HepG2 (cell line): ENCODE measurements at regions not wholly inside any gene's neighbourhood (a gene's known extent, or its start where the extent isn't known, plus 50 kb on each side); places are given as distances from the start of the nearest gene placed in this dataset.

ENCODE experiments used
- ATAC-seq: fragments of 200-7000 bp; cut with Tn5 transposase; 3 replicates; pipeline ENCODE4 v1.9.1; 2020; ENCODE audit warnings: mild to moderate bottlenecking, moderate library complexity
- BruUV-seq: library from RNA; stranded (reverse); fragments of 400-500 nt; replicated peaks from 2 replicates; lab custom pipeline; 2021; lab: Mats Ljungman, UMichigan
- CTCF ChIA-PET: fragments of 300-600 bp; formaldehyde crosslinking; extraction: SDS; loops from one replicate; lab custom pipeline; 2021; ENCODE audit warnings: low total read pairs, inconsistent platforms, low intra/inter-chr PET ratio; lab: Yijun Ruan, JAX
- POLR2A ChIA-PET: fragments of 350-600 bp; sonication (Branson Sonifier 250); formaldehyde crosslinking; loops from one replicate; lab custom pipeline; 2020; ENCODE audit warnings: antibody characterized with exemption, inconsistent platforms; lab: Yijun Ruan, JAX
- DNase-seq: peaks from one replicate; pipeline ENCODE4 v3.0.0-alpha.2; 2015; ENCODE audit warnings: low spot score
- FAIRE-seq: peaks from 3 replicates; lab custom pipeline; 2011; peaks lifted over from hg19 to GRCh38; lab: Jason Lieb, UNC
- H2AFZ ChIP-seq: one replicate; pipeline ENCODE4 v1.6.1; 2011; ENCODE audit warnings: low read length, inconsistent platforms
- H3K27ac ChIP-seq: fragments of 300-600 bp; 3 replicates; pipeline ENCODE4 v1.8.0; 2011; ENCODE audit warnings: mixed run types, mild to moderate bottlenecking, mixed read lengths, low read length, inconsistent platforms; ENCODE audit not compliant: insufficient read depth; ENCODE audit errors: extremely low read length
- H3K27me3 ChIP-seq, 2 experiments: fragments of 200-600 bp in 1 of 2; 2 replicates in 1 of 2; 3 replicates in 1 of 2; pipeline versions ENCODE4 v1.6.0 to v1.8.0; 2011; ENCODE audit warnings: low read length in 2 of 2, mild to moderate bottlenecking in 2 of 2, moderate library complexity in 2 of 2, inconsistent platforms in 1 of 2; ENCODE audit not compliant: insufficient read depth in 2 of 2, control insufficient read depth in 1 of 2
- H3K36me3 ChIP-seq, 2 experiments: fragments of 200-600 bp in 1 of 2; replicated peaks in 1 of 2; 2 replicates in 1 of 2; 3 replicates in 1 of 2; pipeline versions ENCODE4 v1.5.1 to v1.8.0; 2011; ENCODE audit warnings: low read length in 2 of 2, inconsistent platforms in 1 of 2; ENCODE audit not compliant: insufficient read depth in 2 of 2, control insufficient read depth in 1 of 2
- H3K4me1 ChIP-seq: 2 replicates; pipeline ENCODE4 v1.5.1; 2012; ENCODE audit warnings: low read length, inconsistent platforms; ENCODE audit not compliant: insufficient read depth
- H3K4me2 ChIP-seq: 2 replicates; pipeline ENCODE4 v1.6.0; 2011; ENCODE audit warnings: low read depth, low read length, inconsistent platforms
- H3K4me3 ChIP-seq, 3 experiments: fragments of 200-600 bp in 1 of 3; sonication (generic), shearing (Covaris generic) in 1 of 3; replicated peaks in 1 of 3; 2 replicates each; pipeline ENCODE4 v1.5.1; 2011 to 2016; ENCODE audit warnings: low read length in 3 of 3, inconsistent platforms in 2 of 3, low read depth in 2 of 3, mild to moderate bottlenecking in 2 of 3, control low read depth in 1 of 3, mixed read lengths in 1 of 3; ENCODE audit not compliant: insufficient read depth in 1 of 3
- H3K79me2 ChIP-seq: one replicate; pipeline ENCODE4 v1.6.1; 2011; ENCODE audit warnings: low read length, inconsistent platforms; ENCODE audit not compliant: insufficient read depth
- H3K9ac ChIP-seq: 2 replicates; pipeline ENCODE4 v1.6.0; 2011; ENCODE audit warnings: mild to moderate bottlenecking, low read depth, low read length, inconsistent platforms; ENCODE audit not compliant: insufficient read depth
- H3K9me3 ChIP-seq: 2 replicates; pipeline ENCODE4 v1.5.1; 2012; ENCODE audit warnings: mild to moderate bottlenecking, low read length
- H4K20me1 ChIP-seq: 2 replicates; pipeline ENCODE4 v1.6.0; 2011; ENCODE audit warnings: inconsistent platforms, mild to moderate bottlenecking, low read length, moderate library complexity; ENCODE audit not compliant: insufficient read depth
- ATM ChIP-seq: fragments of 450-650 bp; IDR thresholded peaks from 2 replicates; pipeline ENCODE4 v1.7.1; 2017; ENCODE audit warnings: mild to moderate bottlenecking, borderline replicate concordance
- BCLAF1 ChIP-seq: fragments of 450-650 bp; IDR thresholded peaks from 2 replicates; pipeline ENCODE4 v1.6.1; 2017; ENCODE audit warnings: mild to moderate bottlenecking
- HDAC2 ChIP-seq: sonication (generic); formaldehyde crosslinking; IDR thresholded peaks from 2 replicates; pipeline ENCODE4 v1.4.0; 2020; ENCODE audit warnings: missing genetic modification reagents
- LCORL ChIP-seq, 2 experiments: fragments of 450-650 bp in 1 of 2; sonication (generic) in 1 of 2; formaldehyde crosslinking in 1 of 2; IDR thresholded peaks; 2 replicates each; pipeline versions ENCODE4 v1.5.0 to v1.6.1; 2017 to 2020; ENCODE audit warnings: antibody characterized with exemption in 1 of 2, missing genetic modification reagents in 1 of 2
- MAFG ChIP-seq: sonication (generic); formaldehyde crosslinking; IDR thresholded peaks from 2 replicates; pipeline ENCODE4 v1.5.1; 2020; ENCODE audit warnings: mild to moderate bottlenecking, missing genetic modification reagents
- RFXAP ChIP-seq: sonication (generic); formaldehyde crosslinking; IDR thresholded peaks from 2 replicates; pipeline ENCODE4 v1.4.0; 2020; ENCODE audit warnings: missing genetic modification reagents, borderline replicate concordance
- SRF ChIP-seq: IDR thresholded peaks from 2 replicates; pipeline ENCODE4 v1.6.1; 2011; ENCODE audit warnings: mild to moderate bottlenecking, low read depth, low read length, moderate library complexity
- TEF ChIP-seq: sonication (generic); formaldehyde crosslinking; IDR thresholded peaks from 2 replicates; pipeline ENCODE4 v1.5.0; 2020; ENCODE audit warnings: missing genetic modification reagents
- TFDP2 ChIP-seq: sonication (generic); formaldehyde crosslinking; IDR thresholded peaks from 2 replicates; pipeline ENCODE4 v1.4.0; 2020; ENCODE audit warnings: missing genetic modification reagents
- THAP8 ChIP-seq: sonication (generic); formaldehyde crosslinking; IDR thresholded peaks from 2 replicates; pipeline ENCODE4 v1.5.1; 2020; ENCODE audit warnings: missing genetic modification reagents, mild to moderate bottlenecking, borderline replicate concordance
- ZBTB7B ChIP-seq: sonication (generic); formaldehyde crosslinking; IDR thresholded peaks from 2 replicates; pipeline ENCODE4 v1.4.0; 2020; ENCODE audit warnings: missing genetic modification reagents
- ZEB1 ChIP-seq: IDR thresholded peaks from 2 replicates; pipeline ENCODE4 v1.6.1; 2012; ENCODE audit warnings: mild to moderate bottlenecking, low read depth, inconsistent platforms; ENCODE audit not compliant: insufficient replicate concordance
- ZKSCAN5 ChIP-seq: sonication (generic); formaldehyde crosslinking; IDR thresholded peaks from 2 replicates; pipeline ENCODE4 v1.5.1; 2020; ENCODE audit warnings: mild to moderate bottlenecking, missing genetic modification reagents
- ZNF160 ChIP-seq: sonication (generic); formaldehyde crosslinking; IDR thresholded peaks from 2 replicates; pipeline ENCODE4 v1.8.0; 2022; ENCODE audit warnings: mild to moderate bottlenecking, inconsistent platforms, missing genetic modification reagents
- ZNF563 ChIP-seq: sonication (generic); formaldehyde crosslinking; IDR thresholded peaks from 2 replicates; pipeline ENCODE4 v1.8.0; 2022; ENCODE audit warnings: mild to moderate bottlenecking, moderate library complexity, missing genetic modification reagents
- ZSCAN22 ChIP-seq: sonication (generic); formaldehyde crosslinking; IDR thresholded peaks from 2 replicates; pipeline ENCODE4 v1.4.0; 2020; ENCODE audit warnings: mild to moderate bottlenecking, missing genetic modification reagents
- WGBS: methylation state at CpG from one replicate; pipeline ENCODE4 v1.1.6; 2017; ENCODE audit warnings: low lambda C conversion rate; 5-methylcytosine and 5-hydroxymethylcytosine counted together
- in situ Hi-C: cut with HindIII; loops from 2 replicates; pipeline ENCODE4 v1.10.0; 2017; ENCODE audit warnings: low pct_unique_long_range_greater_than_20kb; ENCODE audit not compliant: extremely low pct_ligation_motif_present
- intact Hi-C: fragments of 100-400 bp; cut with micrococcal nuclease; formaldehyde crosslinking; loops from one replicate; pipeline ENCODE4 v1.10.0; 2022; ENCODE audit not compliant: unreplicated experiment

GRCh38 chr21:38144193-38144592 is 112.6 kb upstream of the KCNJ15 start:
- Histone ChIP-seq H3K9ac (no peak overlapping the region), H3K9me3 (no peaks in the 10 kb centered on the region), H3K4me1 (no peaks in the 10 kb centered on the region), H3K36me3 (no peaks in the 10 kb centered on the region), H3K27me3 (no peaks in the 10 kb centered on the region), H3K4me2 (no peak overlapping the region), H3K4me3 (no peak overlapping the region), H2AFZ (no peak overlapping the region), H4K20me1 (no peaks in the 10 kb centered on the region), H3K27ac (no peak overlapping the region), H3K79me2 (no peaks in the 10 kb centered on the region)
- ChIA-PET CTCF (no interaction called here), POLR2A (no interaction called here)
- no peak for FAIRE-seq
- no TSS peak for BruUV-seq
- TF ChIP-seq ZNF563 (CRISPR knock-in tag) = no peak
- no peak for TF ChIP-seq RFXAP (CRISPR knock-in tag)
- no peak for TF ChIP-seq BCLAF1
- TF ChIP-seq TFDP2 (CRISPR knock-in tag) = no peak
- 3% methylated on average over 3 of the region's 3 CpGs for WGBS
- in situ Hi-C loops = no loop called here
- no peak for ATAC-seq
- DNase-seq = no peak
- intact Hi-C loops = no loop called here

- intact Hi-C loops = no loop called here
- no peaks in the 10 kb centered on the region for H3K9me3 ChIP-seq
- no TSS peak for BruUV-seq
- TF ChIP-seq ZBTB7B (CRISPR knock-in tag) (no peak), LCORL (IDR thresholded peaks at IDR 0.05) (no peak), LCORL (CRISPR knock-in tag; IDR thresholded peaks at IDR 0.05) (no peak), ATM (no peak), SRF (no peak), ZEB1 (no peak), THAP8 (CRISPR knock-in tag) (no peak), ZNF160 (CRISPR knock-in tag) (no peak), MAFG (CRISPR knock-in tag) (no peak), ZKSCAN5 (CRISPR knock-in tag) (no peak), ZSCAN22 (no peak), HDAC2 (CRISPR knock-in tag) (no peak), TEF (CRISPR knock-in tag) (no peak)
Measured at GRCh38 chr21:38145104-38145503, 111.7 kb upstream of the KCNJ15 start.

More at GRCh38 chr21:38145104-38145503, 111.7 kb upstream of the KCNJ15 start:
- no peak for FAIRE-seq
- no peaks in the 10 kb centered on the region for H3K27me3 ChIP-seq
- H3K9ac ChIP-seq = no peak overlapping the region
- POLR2A ChIA-PET = no interaction called here
- H2AFZ ChIP-seq = no peak overlapping the region
- no peaks in the 10 kb centered on the region for H4K20me1 ChIP-seq
- H3K4me1 ChIP-seq = no peaks in the 10 kb centered on the region
- no peak overlapping the region for H3K27ac ChIP-seq
- no peak for ATAC-seq
- no peaks in the 10 kb centered on the region for H3K36me3 ChIP-seq
- no peaks in the 10 kb centered on the region for H3K79me2 ChIP-seq
- no peak for DNase-seq
- in situ Hi-C loops = no loop called here
- no peak overlapping the region for H3K4me2 ChIP-seq
- no peak overlapping the region for H3K4me3 ChIP-seq
- CTCF ChIA-PET = no interaction called here
